ENCODE measurements at regions not wholly inside any gene's neighbourhood (a gene's known extent, or its start where the extent isn't known, plus 50 kb on each side); places are given as distances from the start of the nearest gene placed in this dataset.

GRCh38 chr17:55571095-55571494 is 59.8 kb upstream of the SMIM36 start:
- Histone ChIP-seq H3K4me3 (ENCODE audit: low read depth, low read length) (no peak overlapping the region), H2AFZ (ENCODE audit: low read length, unreplicated experiment) (no peak overlapping the region), H3K27me3 (ENCODE audit: insufficient read depth, low read length) (no peaks in the 10 kb centered on the region; the same call in 1 of the 2 replicates), H3K27ac (ENCODE audit: low read depth, low read length) (no peak overlapping the region), H3K4me1 (ENCODE audit: control insufficient read depth, insufficient read depth, low read length, unreplicated experiment) (peaks cover 5% of the 10 kb centered on the region), H3K36me3 (ENCODE audit: insufficient read depth, low read length) (no peaks in the 10 kb centered on the region), H3K79me2 (ENCODE audit: control insufficient read depth, insufficient read depth, low read length, unreplicated experiment) (no peaks in the 10 kb centered on the region)

GRCh38 chr17:55570391-55570790 is 59.1 kb upstream of the SMIM36 start:
- Histone ChIP-seq H2AFZ (ENCODE audit: low read length, unreplicated experiment) (no peak overlapping the region), H3K4me3 (ENCODE audit: low read depth, low read length) (no peak overlapping the region), H3K4me1 (ENCODE audit: control insufficient read depth, insufficient read depth, low read length, unreplicated experiment) (no peaks in the 10 kb centered on the region), H3K27ac (ENCODE audit: low read depth, low read length) (no peak overlapping the region), H3K27me3 (ENCODE audit: insufficient read depth, low read length) (no peaks in the 10 kb centered on the region; the same call in 1 of the 2 replicates), H3K79me2 (ENCODE audit: control insufficient read depth, insufficient read depth, low read length, unreplicated experiment) (no peaks in the 10 kb centered on the region), H3K36me3 (ENCODE audit: insufficient read depth, low read length) (no peaks in the 10 kb centered on the region)

- no peaks in the 10 kb centered on the region; the same call in 1 of the 2 replicates for H3K27me3 ChIP-seq (ENCODE audit: insufficient read depth, low read length)
- no peaks in the 10 kb centered on the region for H3K36me3 ChIP-seq (ENCODE audit: insufficient read depth, low read length)
- H2AFZ ChIP-seq (ENCODE audit: low read length, unreplicated experiment) = no peak overlapping the region
- no peak overlapping the region for H3K27ac ChIP-seq (ENCODE audit: low read depth, low read length)
- H3K4me3 ChIP-seq (ENCODE audit: low read depth, low read length) = no peak overlapping the region
- H3K79me2 ChIP-seq (ENCODE audit: control insufficient read depth, insufficient read depth, low read length, unreplicated experiment) = no peaks in the 10 kb centered on the region
- no peaks in the 10 kb centered on the region for H3K4me1 ChIP-seq (ENCODE audit: control insufficient read depth, insufficient read depth, low read length, unreplicated experiment)
Measured at GRCh38 chr17:55567240-55568214, 56.3 kb upstream of the SMIM36 start.

- Histone ChIP-seq H3K27ac (ENCODE audit: low read depth, low read length) (no peak overlapping the region), H3K4me1 (ENCODE audit: control insufficient read depth, insufficient read depth, low read length, unreplicated experiment) (no peaks in the 10 kb centered on the region), H3K79me2 (ENCODE audit: control insufficient read depth, insufficient read depth, low read length, unreplicated experiment) (no peaks in the 10 kb centered on the region), H3K36me3 (ENCODE audit: insufficient read depth, low read length) (no peaks in the 10 kb centered on the region), H3K4me3 (ENCODE audit: low read depth, low read length) (no peak overlapping the region), H3K27me3 (ENCODE audit: insufficient read depth, low read length) (no peaks in the 10 kb centered on the region; the same call in 1 of the 2 replicates), H2AFZ (ENCODE audit: low read length, unreplicated experiment) (no peak overlapping the region)
Measured at GRCh38 chr17:55564081-55564480, 52.8 kb upstream of the SMIM36 start.

GRCh38 chr17:55563363-55563762 is 52.1 kb upstream of the SMIM36 start:
- Histone ChIP-seq H3K79me2 (ENCODE audit: control insufficient read depth, insufficient read depth, low read length, unreplicated experiment) (no peaks in the 10 kb centered on the region), H3K4me1 (ENCODE audit: control insufficient read depth, insufficient read depth, low read length, unreplicated experiment) (no peaks in the 10 kb centered on the region), H3K27ac (ENCODE audit: low read depth, low read length) (no peak overlapping the region), H3K27me3 (ENCODE audit: insufficient read depth, low read length) (no peaks in the 10 kb centered on the region; the same call in 1 of the 2 replicates), H3K4me3 (ENCODE audit: low read depth, low read length) (no peak overlapping the region), H3K36me3 (ENCODE audit: insufficient read depth, low read length) (no peaks in the 10 kb centered on the region), H2AFZ (ENCODE audit: low read length, unreplicated experiment) (no peak overlapping the region)

- Histone ChIP-seq H3K36me3 (ENCODE audit: insufficient read depth, low read length) (no peaks in the 10 kb centered on the region), H3K79me2 (ENCODE audit: control insufficient read depth, insufficient read depth, low read length, unreplicated experiment) (no peaks in the 10 kb centered on the region), H3K27me3 (ENCODE audit: insufficient read depth, low read length) (no peaks in the 10 kb centered on the region; the same call in 1 of the 2 replicates), H3K4me3 (ENCODE audit: low read depth, low read length) (no peak overlapping the region), H2AFZ (ENCODE audit: low read length, unreplicated experiment) (no peak overlapping the region), H3K27ac (ENCODE audit: low read depth, low read length) (no peak overlapping the region), H3K4me1 (ENCODE audit: control insufficient read depth, insufficient read depth, low read length, unreplicated experiment) (no peaks in the 10 kb centered on the region)
Measured at GRCh38 chr17:55561973-55562495, 50.8 kb upstream of the SMIM36 start.

GRCh38 chr17:55561316-55561972 is 50.2 kb upstream of the SMIM36 start:
- no peak overlapping the region for H2AFZ ChIP-seq (ENCODE audit: low read length, unreplicated experiment)
- no peaks in the 10 kb centered on the region for H3K79me2 ChIP-seq (ENCODE audit: control insufficient read depth, insufficient read depth, low read length, unreplicated experiment)
- H3K27ac ChIP-seq (ENCODE audit: low read depth, low read length) = no peak overlapping the region
- H3K36me3 ChIP-seq (ENCODE audit: insufficient read depth, low read length) = no peaks in the 10 kb centered on the region
- no peaks in the 10 kb centered on the region for H3K4me1 ChIP-seq (ENCODE audit: control insufficient read depth, insufficient read depth, low read length, unreplicated experiment)
- H3K27me3 ChIP-seq (ENCODE audit: insufficient read depth, low read length) = no peaks in the 10 kb centered on the region
- H3K4me3 ChIP-seq (ENCODE audit: low read depth, low read length) = no peak overlapping the region

Measured in ACC112 (cell line).